Limb (tissue), 2 donors: ENCODE measurements at regions not wholly inside any gene's neighbourhood (a gene's known extent, or its start where the extent isn't known, plus 50 kb on each side); places are given as distances from the start of the nearest gene placed in this dataset.
"Not testable (repeated sequence)": the region's sequence is repeated elsewhere in the genome, so short reads cannot be mapped to it uniquely, and the experiment has no call there.

Source experiments
- DNase-seq, 2 donors: peaks; one replicate each; pipeline ENCODE4 v3.0.0-alpha.2; 2016; ENCODE audit errors: extremely low spot score in 2 of 2

- no peak for DNase-seq
These were observed 201.3 kb downstream of the AKAP7 start for GRCh38 chr6:131336596-131336995.

DNA sequence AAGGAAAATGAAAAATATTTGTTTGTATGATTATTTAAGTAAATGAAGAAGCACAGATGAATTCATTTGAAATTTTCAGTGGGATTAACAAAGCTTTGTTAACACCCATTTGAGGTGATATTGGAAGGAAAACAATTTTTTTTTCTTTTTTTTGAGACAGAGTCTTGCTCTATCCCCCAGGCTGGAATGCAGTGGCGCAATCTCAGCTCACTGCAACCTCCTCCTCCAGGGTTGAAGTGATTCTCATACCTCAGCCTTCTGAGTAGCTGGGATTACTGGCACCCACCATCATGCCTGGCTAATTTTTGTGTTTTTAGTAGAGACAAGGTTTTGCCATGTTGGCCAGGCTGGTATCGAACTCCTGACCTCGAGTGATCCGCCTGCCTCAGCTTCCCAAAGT, 211.6 kb downstream of the AKAP7 start:
- not testable (repeated sequence) for DNase-seq

- DNase-seq = no peak
These were observed 213.3 kb downstream of the AKAP7 start for GRCh38 chr6:131348572-131348971.

DNA sequence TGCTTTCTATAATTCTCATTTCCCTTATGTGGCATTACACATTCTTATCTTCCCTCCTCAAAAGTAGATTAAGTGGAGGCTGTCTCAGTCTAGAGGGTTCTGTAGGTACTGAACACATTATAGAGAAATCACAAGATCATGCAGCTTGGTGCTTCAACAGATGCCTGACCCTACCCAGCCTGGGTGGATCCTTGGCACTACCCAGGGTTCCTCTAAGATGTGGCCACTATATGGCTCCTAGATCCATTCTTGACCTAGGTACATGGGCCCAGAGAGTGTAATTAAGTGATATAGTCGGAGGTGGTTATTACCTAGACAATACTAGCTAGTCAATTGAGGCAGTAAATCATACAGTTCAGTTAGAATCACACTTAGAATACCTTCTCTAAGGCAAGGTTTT, 213.9 kb downstream of the AKAP7 start:
- DNase-seq = no peak

GRCh38 chr6:131353106-131353505, 217.8 kb downstream of the AKAP7 start:
- no peak for DNase-seq

DNA sequence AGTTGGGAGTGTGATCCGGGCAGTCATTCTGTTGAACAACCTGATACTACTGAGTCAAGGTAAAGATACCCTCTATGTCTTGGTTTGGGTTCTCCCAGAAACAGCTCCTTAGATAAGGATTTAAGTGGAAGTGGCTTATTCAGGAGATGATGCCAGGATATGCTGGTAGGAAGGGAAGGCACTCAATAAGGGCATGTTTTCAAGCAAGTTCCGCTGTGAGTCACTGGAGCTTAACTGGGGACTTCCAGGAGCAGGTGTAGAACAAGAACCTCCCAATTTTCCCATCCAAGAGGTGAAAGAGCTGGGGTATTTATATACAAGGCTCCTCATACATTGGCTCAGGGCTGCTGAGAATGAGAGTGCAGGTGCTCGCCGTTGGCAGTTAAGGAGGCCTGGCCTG, 218.6 kb downstream of the AKAP7 start:
- DNase-seq = no peak

GRCh38 chr6:131354356-131354755, 218.7 kb upstream of the ARG1 start:
- no peak for DNase-seq

DNA sequence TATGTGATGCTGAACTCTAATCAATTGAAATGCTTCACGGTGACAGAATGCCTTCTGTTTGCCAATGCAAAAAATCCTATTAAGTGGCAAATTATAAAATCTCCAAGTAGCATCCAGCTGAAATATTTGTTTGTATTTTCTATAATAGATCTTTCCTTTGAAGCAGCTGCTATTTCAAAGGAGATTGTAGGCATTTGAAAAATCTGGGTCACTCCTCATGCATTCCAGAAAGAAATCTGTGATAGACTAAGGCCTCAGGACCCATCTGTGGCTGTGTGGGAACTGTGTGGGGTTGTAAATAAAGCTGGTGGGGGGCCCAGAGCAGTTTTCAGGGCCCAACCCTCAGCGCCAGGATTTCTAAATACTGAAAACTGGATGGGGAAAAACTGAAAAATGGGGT, 216.9 kb upstream of the ARG1 start:
- DNase-seq = peak in 1 of 2 donors; percentile 15

GRCh38 chr6:131357501-131357900, 215.5 kb upstream of the ARG1 start:
- no peak for DNase-seq

DNA sequence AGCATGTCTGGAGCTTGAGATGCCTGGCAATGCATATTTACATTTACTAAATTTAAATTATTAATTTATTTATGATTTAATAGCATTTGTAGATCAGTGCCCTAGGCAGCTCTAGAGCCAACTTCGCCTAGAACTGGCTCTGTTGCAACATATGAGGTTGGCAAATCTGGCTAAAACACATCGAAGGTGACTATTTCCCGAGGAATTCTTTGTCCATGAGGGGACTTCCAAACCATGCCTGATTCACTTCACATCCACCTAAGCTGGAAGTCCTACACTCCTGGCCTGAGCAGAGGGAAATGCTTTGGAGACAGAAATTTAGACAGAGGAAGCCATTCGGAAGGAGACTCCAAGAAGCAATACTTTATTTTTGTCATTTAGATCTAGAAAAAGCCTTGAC, 211.0 kb upstream of the ARG1 start:
- no peak for DNase-seq

- no peak for DNase-seq
These were observed 210.3 kb upstream of the ARG1 start for GRCh38 chr6:131362696-131363095.

- DNase-seq = no peak
These were observed 208.8 kb upstream of the ARG1 start for GRCh38 chr6:131363947-131364834.

- no peak for DNase-seq
These were observed 206.8 kb upstream of the ARG1 start for GRCh38 chr6:131366223-131366622.

GRCh38 chr6:131367206-131367873, 205.7 kb upstream of the ARG1 start:
- DNase-seq = no peak

- peak; percentile 46 to 52 for DNase-seq
These were observed 204.7 kb upstream of the ARG1 start for GRCh38 chr6:131368198-131368911.

DNA sequence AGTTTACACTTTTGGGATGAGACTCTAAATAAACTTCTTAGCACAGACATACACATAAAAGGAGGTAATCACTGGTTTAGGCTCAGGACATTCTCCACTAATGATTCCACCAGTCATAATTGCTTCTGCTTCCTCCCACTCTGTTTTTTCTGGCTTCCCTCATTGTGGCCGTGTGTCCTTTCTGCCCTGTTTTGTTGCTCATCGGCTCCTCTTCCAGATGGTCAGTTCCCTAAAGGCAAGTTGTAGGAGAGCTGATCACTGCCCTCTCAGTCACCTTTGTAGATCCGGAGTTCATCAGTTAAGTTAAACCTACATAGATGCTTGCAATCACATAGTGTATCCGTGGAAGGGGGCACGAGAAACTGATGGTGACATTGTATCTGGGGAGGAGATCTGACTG, 200.5 kb upstream of the ARG1 start:
- no peak for DNase-seq

DNA sequence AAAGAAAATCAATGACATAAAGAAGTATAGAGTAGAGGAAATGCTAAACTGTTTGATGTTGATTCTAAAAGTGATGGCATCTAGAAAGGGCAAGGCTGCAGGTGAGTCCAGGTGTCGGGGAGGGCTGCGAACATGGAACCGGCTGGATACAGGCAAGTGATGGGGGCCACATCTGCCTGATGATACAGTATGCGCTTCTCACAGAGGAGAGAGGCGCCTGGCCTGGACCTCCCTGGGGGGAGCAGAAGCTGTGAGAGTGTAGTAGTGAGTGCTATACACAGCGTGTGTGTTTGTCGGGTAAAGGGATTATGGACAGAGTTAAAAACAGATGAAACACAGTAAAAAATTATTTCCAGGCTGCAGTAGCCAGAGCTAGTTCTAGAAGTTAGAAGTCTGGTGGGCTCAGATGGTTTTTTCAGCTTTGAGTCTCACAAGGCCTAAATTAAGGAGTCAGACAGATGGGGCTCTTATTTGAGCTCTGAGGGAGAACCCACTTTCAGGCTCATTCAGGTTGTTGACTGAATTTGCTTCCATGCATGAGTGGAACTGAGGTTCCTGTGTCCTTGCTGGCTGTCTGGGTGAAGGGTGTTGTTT, 195.8 kb upstream of the ARG1 start:
- DNase-seq = no peak

DNA sequence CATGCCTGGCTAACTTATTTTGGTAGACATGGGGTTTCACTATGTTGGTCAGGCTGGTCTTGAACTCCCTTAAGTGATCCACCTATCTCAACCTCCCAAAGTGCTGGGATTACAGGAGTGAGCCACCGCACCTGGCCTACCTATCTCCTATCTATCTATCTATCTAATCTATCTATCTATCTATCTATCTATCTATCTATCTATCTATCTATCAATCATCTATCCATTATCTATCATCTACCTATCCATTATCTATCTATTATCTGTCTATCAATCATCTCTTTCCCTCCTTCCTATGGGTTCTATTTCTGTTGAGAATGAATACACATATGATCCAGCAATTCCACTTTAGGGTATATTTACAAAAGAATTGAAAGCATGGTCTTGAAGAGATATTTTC, 194.2 kb upstream of the ARG1 start:
- DNase-seq = no peak

GRCh38 chr6:131379948-131380347, 193.1 kb upstream of the ARG1 start:
- no peak for DNase-seq

DNA sequence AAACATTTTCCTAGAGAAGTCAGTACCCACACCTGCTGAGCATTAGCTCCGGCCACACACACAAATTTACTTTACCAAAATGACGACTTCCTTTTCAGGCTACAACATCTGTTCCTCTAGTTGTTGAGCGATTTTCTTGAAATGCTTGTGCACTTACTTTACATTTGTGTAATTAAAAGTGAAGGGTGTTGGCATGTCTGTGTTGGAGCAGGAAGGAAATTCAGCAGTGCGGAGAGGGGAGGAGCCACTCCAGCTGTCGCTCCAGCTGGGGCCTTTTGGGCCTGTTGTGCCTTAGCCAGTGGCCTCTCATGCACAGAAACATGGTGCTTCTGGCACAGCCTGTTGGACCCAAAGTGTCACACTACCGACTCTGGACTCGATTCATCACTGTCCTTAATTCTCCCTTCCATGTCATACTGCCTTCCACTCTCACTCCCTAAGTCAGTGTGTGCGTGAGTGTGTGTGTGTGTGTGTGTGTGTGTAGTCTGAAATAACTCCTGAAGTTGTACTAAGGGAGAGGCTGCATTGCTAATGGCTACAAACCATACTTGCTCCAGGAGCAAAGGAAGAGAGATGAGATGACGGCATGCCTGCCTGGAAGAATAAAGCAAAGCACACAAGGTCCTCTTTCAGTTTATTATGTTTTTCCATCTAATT, 191.8 kb upstream of the ARG1 start:
- DNase-seq = peak in 1 of 2 donors; percentile 43

GRCh38 chr6:131381709-131382093, 191.3 kb upstream of the ARG1 start:
- DNase-seq = no peak
